Body of pancreas (tissue), 4 donors: ENCODE measurements at regions not wholly inside any gene's neighbourhood (a gene's known extent, or its start where the extent isn't known, plus 50 kb on each side); places are given as distances from the start of the nearest gene placed in this dataset.

Source experiments
- ATAC-seq: fragments of 150-250 bp; one replicate; pipeline ENCODE4 v1.9.1; 2016
- DNase-seq, 4 donors: peaks; one replicate each; pipeline ENCODE4 v3.0.0-alpha.2; 2019
- H3K27ac ChIP-seq, 4 donors: fragments of 200-600 bp; sonication (generic); 1 replicate in 3 of 4; 2 replicates in 1 of 4; pipeline versions ENCODE4 v1.5.1 to v1.6.1; 2016 to 2019; ENCODE audit warnings: mild to moderate bottlenecking in 1 of 4, mixed read lengths in 1 of 4, moderate library complexity in 1 of 4
- H3K27me3 ChIP-seq, 2 donors: fragments of 200-600 bp; sonication (generic); one replicate each; pipeline ENCODE4 v1.6.0; 2016; ENCODE audit warnings: mild to moderate bottlenecking in 1 of 2
- H3K36me3 ChIP-seq, 2 donors: fragments of 200-600 bp; sonication (generic); replicated peaks in 1 of 2; 2 replicates each; pipeline ENCODE4 v1.5.1; 2016; ENCODE audit warnings: low read depth in 2 of 2; ENCODE audit not compliant: insufficient read depth in 1 of 2
- H3K4me1 ChIP-seq: fragments of 200-600 bp; sonication (generic); one replicate; pipeline ENCODE4 v1.6.0; 2016
- H3K4me3 ChIP-seq, 2 donors: fragments of 200-600 bp; sonication (generic); 1 replicate in 1 of 2; 2 replicates in 1 of 2; pipeline ENCODE4 v1.5.1; 2016 to 2019
- H3K9me3 ChIP-seq, 3 donors: fragments of 200-600 bp; sonication (generic); 1 replicate in 2 of 3; 2 replicates in 1 of 3; pipeline ENCODE4 v1.5.1; 2016
- CTCF ChIP-seq, 7 experiments: fragments of 450-650 bp in 4 of 7; fragments of 200-600 bp in 3 of 7; sonication (generic) in 3 of 7; IDR thresholded peaks; one replicate each; pipeline ENCODE4 v1.5.1; 2016 to 2019; ENCODE audit warnings: antibody characterized with exemption in 7 of 7
- POLR2A ChIP-seq, 3 donors: fragments of 450-650 bp; IDR thresholded peaks; one replicate each; pipeline ENCODE4 v1.6.1; 2016; ENCODE audit warnings: antibody characterized with exemption in 3 of 3, mild to moderate bottlenecking in 2 of 3
- WGBS, 2 donors: methylation state at CpG; one replicate each; pipeline ENCODE4 v1.1.5; 2017; 5-methylcytosine and 5-hydroxymethylcytosine counted together
- intact Hi-C: fragments of 100-400 bp; cut with DNase I; formaldehyde crosslinking; loops from one replicate; pipeline ENCODE4 v1.15.1; 2023

GRCh38 chr21:19935467-19935866 is 1062.7 kb upstream of the NCAM2 start:
- no peaks in the 10 kb centered on the region for H3K9me3 ChIP-seq
- intact Hi-C loops, result no loop called here
- H3K27me3 ChIP-seq, result no peaks in the 10 kb centered on the region
- ATAC-seq (no peak), DNase-seq (no peak)
- WGBS, 2 donors, result 61 to 80% methylated on average over 6 of the region's 6 CpGs
- no peaks in the 10 kb centered on the region for H3K4me1 ChIP-seq
- no peak overlapping the region for H3K4me3 ChIP-seq
- TF ChIP-seq POLR2A (IDR thresholded peaks at IDR 0.05), result no peak
- no peak for TF ChIP-seq CTCF (IDR thresholded peaks at IDR 0.05)
- H3K27ac ChIP-seq, result no peak overlapping the region
- no peaks in the 10 kb centered on the region for H3K36me3 ChIP-seq

DNA sequence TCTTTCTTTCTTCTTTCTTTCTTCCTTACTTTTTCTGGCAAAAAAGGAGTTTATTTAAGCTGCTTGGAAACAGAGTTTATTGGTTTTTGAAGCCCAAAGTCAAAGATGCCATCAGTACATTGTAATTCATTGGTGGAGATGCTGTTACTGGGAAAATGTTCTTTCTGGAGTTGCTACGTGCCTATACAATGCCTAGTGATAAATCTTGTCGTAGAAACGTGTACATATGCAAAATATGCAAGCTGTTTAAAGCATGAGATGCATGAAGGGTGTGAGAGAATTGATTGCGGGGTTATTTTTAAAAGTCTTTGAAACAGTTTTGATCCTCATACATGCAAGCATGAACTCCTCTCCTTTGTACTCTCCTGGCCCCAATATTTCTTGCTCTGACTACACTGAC is 1060.6 kb upstream of the NCAM2 start:
- no peak for DNase-seq
- Histone ChIP-seq H3K4me1 (no peaks in the 10 kb centered on the region), H3K36me3 (no peaks in the 10 kb centered on the region), H3K9me3 (no peaks in the 10 kb centered on the region), H3K27ac (no peak overlapping the region), H3K27me3 (no peaks in the 10 kb centered on the region), H3K4me3 (no peak overlapping the region)
- 52 to 54% methylated on average over 4 of the region's 4 CpGs for WGBS, 2 donors
- no peak for TF ChIP-seq CTCF (IDR thresholded peaks at IDR 0.05)
- intact Hi-C loops, result no loop called here
- ATAC-seq, result no peak

- no peak for DNase-seq
- no peaks in the 10 kb centered on the region for H3K4me1 ChIP-seq
- intact Hi-C loops, result no loop called here
These were observed 1056.6 kb upstream of the NCAM2 start for GRCh38 chr21:19941626-19942025.

GRCh38 chr21:19950347-19950746 is 1047.9 kb upstream of the NCAM2 start:
- intact Hi-C loops, result no loop called here
- Histone ChIP-seq H3K4me1 (no peaks in the 10 kb centered on the region), H3K27ac (no peak overlapping the region), H3K4me3 (no peak overlapping the region), H3K9me3 (no peaks in the 10 kb centered on the region), H3K36me3 (no peaks in the 10 kb centered on the region), H3K27me3 (no peaks in the 10 kb centered on the region)
- 82 to 91% methylated on average over 2 of the region's 2 CpGs for WGBS, 2 donors
- DNase-seq (no peak), ATAC-seq (no peak)
- TF ChIP-seq CTCF (IDR thresholded peaks at IDR 0.05), result no peak
- TF ChIP-seq POLR2A (IDR thresholded peaks at IDR 0.05), result no peak

More at GRCh38 chr21:19941626-19942025, 1056.6 kb upstream of the NCAM2 start:
- H3K36me3 ChIP-seq, result no peaks in the 10 kb centered on the region
- no peak for ATAC-seq
- TF ChIP-seq POLR2A (IDR thresholded peaks at IDR 0.05) (no peak), CTCF (IDR thresholded peaks at IDR 0.05) (no peak)
- H3K4me3 ChIP-seq, result no peak overlapping the region
- no peak overlapping the region for H3K27ac ChIP-seq
- H3K27me3 ChIP-seq, result no peaks in the 10 kb centered on the region
- no peaks in the 10 kb centered on the region for H3K9me3 ChIP-seq

GRCh38 chr21:19969156-19969555 is 1029.1 kb upstream of the NCAM2 start:
- H3K4me3 ChIP-seq, result no peak overlapping the region
- DNase-seq, result no peak
- no peak for TF ChIP-seq POLR2A (IDR thresholded peaks at IDR 0.05)
- TF ChIP-seq CTCF (IDR thresholded peaks at IDR 0.05), result no peak
- H3K36me3 ChIP-seq, result no peaks in the 10 kb centered on the region
- intact Hi-C loops, result no loop called here
- no peak overlapping the region for H3K27ac ChIP-seq
- H3K9me3 ChIP-seq, result peaks cover 0 to 6% (median 0%) of the 10 kb centered on the region in 3 donors
- no peaks in the 10 kb centered on the region for H3K4me1 ChIP-seq
- no peaks in the 10 kb centered on the region for H3K27me3 ChIP-seq
- no peak for ATAC-seq
